ENCODE measurements at regions not wholly inside any gene's neighbourhood (a gene's known extent, or its start where the extent isn't known, plus 50 kb on each side); places are given as distances from the start of the nearest gene placed in this dataset.

DNA sequence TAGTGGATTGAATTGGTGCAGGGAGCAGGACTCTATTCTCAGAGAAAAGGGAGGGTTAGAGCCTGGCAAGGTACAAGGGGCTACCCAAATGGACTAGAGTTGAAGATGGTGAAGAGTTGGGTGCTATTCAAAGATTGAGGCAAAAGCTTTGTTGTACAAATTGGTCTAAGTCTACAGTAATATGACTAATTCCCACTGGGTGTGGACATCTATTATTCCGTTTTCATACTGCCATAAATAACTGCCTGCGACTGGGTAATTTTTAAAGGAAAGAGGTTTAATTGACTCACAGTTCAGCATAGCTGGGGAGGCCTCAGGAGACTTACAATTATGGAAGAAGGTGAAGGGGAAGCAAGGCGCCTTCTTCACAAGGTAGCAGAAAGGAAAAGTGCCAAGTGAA is 266.3 kb downstream of the TPBG start:
- no peak for DNase-seq

DNA sequence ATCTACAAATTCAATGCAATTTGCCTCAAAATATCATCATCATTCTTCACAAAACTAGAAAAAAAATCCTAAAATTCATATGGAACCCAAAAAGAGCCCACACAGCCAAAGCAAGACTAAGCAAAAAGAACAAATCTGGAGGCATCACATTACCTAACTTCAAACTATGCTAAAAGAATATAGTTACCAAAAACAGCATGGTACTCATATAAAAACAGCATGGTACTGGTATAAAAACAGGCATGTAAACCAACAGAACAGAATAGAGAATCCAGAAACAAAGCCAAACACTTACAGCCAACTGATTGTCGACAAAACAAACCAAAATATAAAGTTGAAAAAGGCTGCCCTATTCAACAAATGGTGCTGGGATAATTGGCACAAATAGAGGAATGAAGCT is 278.1 kb downstream of the TPBG start:
- H3K36me3 ChIP-seq (ENCODE audit: control insufficient read depth, insufficient read depth, low read length): no peaks in the 10 kb centered on the region
- no peak for DNase-seq
- H3K27me3 ChIP-seq (ENCODE audit: control insufficient read depth, insufficient read depth, low read length): no peaks in the 10 kb centered on the region
- 60% methylated on average over 1 of the region's 1 CpG for WGBS (ENCODE audit: insufficient coverage, low lambda C conversion rate)
- H3K9me3 ChIP-seq (ENCODE audit: control insufficient read depth, low read depth, low read length): no peaks in the 10 kb centered on the region
- H3K27ac ChIP-seq (ENCODE audit: low read length): no peak overlapping the region
- H3K4me1 ChIP-seq (ENCODE audit: control insufficient read depth, insufficient read depth, low read length): no peaks in the 10 kb centered on the region
- no peak overlapping the region for H3K4me3 ChIP-seq (ENCODE audit: low read length)

More for the DNA sequence above, 266.3 kb downstream of the TPBG start:
- no peaks in the 10 kb centered on the region for H3K4me1 ChIP-seq (ENCODE audit: control insufficient read depth, insufficient read depth, low read length)
- no peaks in the 10 kb centered on the region for H3K27me3 ChIP-seq (ENCODE audit: control insufficient read depth, insufficient read depth, low read length)
- no peak overlapping the region for H3K4me3 ChIP-seq (ENCODE audit: low read length)
- H3K36me3 ChIP-seq (ENCODE audit: control insufficient read depth, insufficient read depth, low read length): no peaks in the 10 kb centered on the region
- WGBS (ENCODE audit: insufficient coverage, low lambda C conversion rate): no CpG with 5 or more reads among the region's 3 CpGs
- H3K27ac ChIP-seq (ENCODE audit: low read length): no peak overlapping the region
- no peaks in the 10 kb centered on the region for H3K9me3 ChIP-seq (ENCODE audit: control insufficient read depth, low read depth, low read length)

DNA sequence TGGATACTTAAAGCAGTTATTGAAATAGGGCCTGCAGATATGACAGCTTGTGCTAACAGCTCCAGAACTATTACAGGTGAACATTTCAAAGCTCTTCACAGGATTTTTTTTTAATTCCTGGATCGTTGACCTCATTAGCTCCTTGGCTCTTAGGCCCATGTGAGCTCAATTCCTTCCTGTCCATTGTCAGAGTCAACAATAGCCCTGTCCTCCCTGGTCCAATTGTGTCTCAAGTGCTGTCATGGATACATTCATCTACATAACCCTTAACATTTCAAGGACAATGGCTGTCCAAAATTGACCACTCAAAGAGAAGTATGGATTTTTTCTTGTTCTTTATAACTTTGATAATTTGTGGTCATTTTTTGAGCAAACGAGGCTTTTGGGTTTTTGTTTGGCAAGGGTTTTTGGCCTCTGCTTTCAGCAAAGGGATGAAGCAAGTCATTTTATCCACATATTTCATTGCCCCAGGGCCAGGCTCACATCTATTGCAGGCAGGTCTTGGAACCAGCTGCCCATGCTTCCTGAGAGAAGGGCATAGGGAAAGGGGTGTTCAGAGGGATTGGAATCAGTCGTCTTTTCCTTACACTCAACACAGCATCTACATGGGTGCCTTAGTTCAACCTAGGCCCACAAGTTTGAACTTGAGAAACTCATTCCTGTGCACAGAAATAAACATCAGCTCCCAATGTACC is 282.1 kb downstream of the TPBG start:
- no CpG with 5 or more reads among the region's 3 CpGs for WGBS (ENCODE audit: insufficient coverage, low lambda C conversion rate)
- Histone ChIP-seq H3K9me3 (ENCODE audit: control insufficient read depth, low read depth, low read length) (no peaks in the 10 kb centered on the region), H3K4me3 (ENCODE audit: low read length) (no peak overlapping the region), H3K4me1 (ENCODE audit: control insufficient read depth, insufficient read depth, low read length) (no peaks in the 10 kb centered on the region), H3K27ac (ENCODE audit: low read length) (no peak overlapping the region), H3K36me3 (ENCODE audit: control insufficient read depth, insufficient read depth, low read length) (no peaks in the 10 kb centered on the region), H3K27me3 (ENCODE audit: control insufficient read depth, insufficient read depth, low read length) (no peaks in the 10 kb centered on the region)
- DNase-seq: no peak

DNA sequence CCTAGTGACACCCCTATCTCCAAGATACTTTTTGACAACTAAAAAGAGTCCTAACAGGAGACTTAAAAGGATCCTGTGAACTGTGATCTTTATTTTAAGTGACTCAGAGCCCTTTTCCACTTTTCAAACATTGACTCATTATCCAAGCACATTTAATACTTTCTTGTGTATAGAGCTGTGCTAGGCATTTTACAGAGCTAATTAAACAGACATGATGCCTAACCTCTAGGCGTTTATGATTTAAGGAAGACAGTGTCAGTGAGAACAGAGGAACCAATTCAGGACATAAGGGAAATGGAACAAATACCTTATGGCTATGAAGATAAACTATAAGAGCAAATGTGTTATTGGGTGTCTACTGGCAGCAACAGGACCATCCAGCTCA is 282.6 kb downstream of the TPBG start:
- H3K36me3 ChIP-seq (ENCODE audit: control insufficient read depth, insufficient read depth, low read length): no peaks in the 10 kb centered on the region
- WGBS (ENCODE audit: insufficient coverage, low lambda C conversion rate): no CpG with 5 or more reads among the region's 1 CpG
- H3K4me1 ChIP-seq (ENCODE audit: control insufficient read depth, insufficient read depth, low read length): no peaks in the 10 kb centered on the region
- H3K27ac ChIP-seq (ENCODE audit: low read length): no peak overlapping the region
- H3K4me3 ChIP-seq (ENCODE audit: low read length): no peak overlapping the region
- H3K27me3 ChIP-seq (ENCODE audit: control insufficient read depth, insufficient read depth, low read length): no peaks in the 10 kb centered on the region
- no peak for DNase-seq
- H3K9me3 ChIP-seq (ENCODE audit: control insufficient read depth, low read depth, low read length): no peaks in the 10 kb centered on the region

DNA sequence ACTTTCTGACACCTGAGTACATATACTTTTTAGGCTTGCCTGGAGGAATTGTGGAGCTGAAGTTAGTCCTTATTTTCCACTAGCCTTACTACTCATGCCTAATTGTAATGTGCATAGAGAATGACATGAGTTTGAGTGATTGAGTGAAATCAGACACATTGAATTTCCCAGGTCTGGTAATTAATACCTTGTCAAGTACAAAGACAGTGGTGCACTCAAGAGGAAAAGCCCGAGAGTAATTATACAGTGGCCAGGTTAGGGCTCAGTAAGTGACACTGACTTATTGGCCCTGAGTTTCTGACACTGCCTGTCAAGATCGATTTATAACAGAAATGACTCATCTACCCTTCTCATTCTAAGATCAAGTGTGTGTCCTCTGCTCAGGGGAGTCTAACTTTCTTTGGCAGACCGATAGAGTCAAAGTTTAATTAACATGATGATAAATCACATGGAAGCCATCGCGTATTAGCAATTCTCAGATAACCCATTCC is 288.3 kb downstream of the TPBG start:
- Histone ChIP-seq H3K9me3 (ENCODE audit: control insufficient read depth, low read depth, low read length) (no peaks in the 10 kb centered on the region), H3K27ac (ENCODE audit: low read length) (no peak overlapping the region), H3K4me1 (ENCODE audit: control insufficient read depth, insufficient read depth, low read length) (no peaks in the 10 kb centered on the region), H3K36me3 (ENCODE audit: control insufficient read depth, insufficient read depth, low read length) (no peaks in the 10 kb centered on the region), H3K4me3 (ENCODE audit: low read length) (no peak overlapping the region), H3K27me3 (ENCODE audit: control insufficient read depth, insufficient read depth, low read length) (no peaks in the 10 kb centered on the region)
- DNase-seq: no peak
- 100% methylated on average over 2 of the region's 5 CpGs for WGBS (ENCODE audit: insufficient coverage, low lambda C conversion rate)

DNA sequence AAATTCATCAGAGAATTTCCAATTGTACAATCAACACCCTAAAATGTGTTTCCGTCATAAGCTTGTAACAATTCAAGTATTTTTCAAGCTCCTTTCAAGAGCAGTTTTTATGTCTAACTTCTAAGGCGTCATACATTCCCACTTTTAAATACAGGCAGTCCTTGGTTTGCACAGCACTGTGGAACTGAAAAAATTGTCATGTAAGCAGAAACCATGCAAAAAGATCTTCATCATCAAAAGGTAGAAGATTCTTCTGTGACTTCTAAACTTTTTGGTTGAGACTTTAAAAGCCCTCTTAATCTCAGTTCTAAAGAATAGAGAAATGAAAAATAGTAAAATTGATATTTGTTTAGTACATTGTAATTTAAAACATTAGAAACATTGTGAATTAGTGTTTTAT is 315.6 kb downstream of the TPBG start:
- H3K9me3 ChIP-seq (ENCODE audit: control insufficient read depth, low read depth, low read length): no peaks in the 10 kb centered on the region
- no peaks in the 10 kb centered on the region for H3K36me3 ChIP-seq (ENCODE audit: control insufficient read depth, insufficient read depth, low read length)
- H3K27me3 ChIP-seq (ENCODE audit: control insufficient read depth, insufficient read depth, low read length): no peaks in the 10 kb centered on the region
- H3K4me1 ChIP-seq (ENCODE audit: control insufficient read depth, insufficient read depth, low read length): no peaks in the 10 kb centered on the region
- no peak overlapping the region for H3K4me3 ChIP-seq (ENCODE audit: low read length)
- H3K27ac ChIP-seq (ENCODE audit: low read length): no peak overlapping the region
- 100% methylated on average over 1 of the region's 2 CpGs for WGBS (ENCODE audit: insufficient coverage, low lambda C conversion rate)
- no peak for DNase-seq

DNA sequence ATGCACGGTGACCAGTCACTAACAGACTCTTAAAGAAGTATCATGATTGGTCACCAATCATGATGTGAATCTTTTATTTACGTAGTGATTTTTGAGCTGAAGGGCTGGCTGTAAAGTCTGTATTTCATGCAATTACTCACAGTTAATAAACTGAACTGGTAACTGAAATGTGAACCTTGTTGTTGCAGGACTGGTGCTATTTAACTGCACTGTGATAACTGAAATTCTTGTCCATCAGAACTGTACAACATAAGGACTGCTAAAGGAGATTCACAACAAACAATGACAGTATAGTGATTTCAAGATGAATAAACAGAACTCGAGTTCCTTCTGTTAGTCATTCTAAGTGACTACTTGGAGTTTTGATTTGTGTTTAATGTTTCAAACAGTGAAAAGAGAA is 316.6 kb downstream of the TPBG start:
- H3K36me3 ChIP-seq (ENCODE audit: control insufficient read depth, insufficient read depth, low read length): no peaks in the 10 kb centered on the region
- no peaks in the 10 kb centered on the region for H3K4me1 ChIP-seq (ENCODE audit: control insufficient read depth, insufficient read depth, low read length)
- WGBS (ENCODE audit: insufficient coverage, low lambda C conversion rate): 60% methylated on average over 2 of the region's 3 CpGs
- H3K27ac ChIP-seq (ENCODE audit: low read length): no peak overlapping the region
- H3K27me3 ChIP-seq (ENCODE audit: control insufficient read depth, insufficient read depth, low read length): no peaks in the 10 kb centered on the region
- DNase-seq: no peak
- H3K9me3 ChIP-seq (ENCODE audit: control insufficient read depth, low read depth, low read length): no peaks in the 10 kb centered on the region
- no peak overlapping the region for H3K4me3 ChIP-seq (ENCODE audit: low read length)

DNA sequence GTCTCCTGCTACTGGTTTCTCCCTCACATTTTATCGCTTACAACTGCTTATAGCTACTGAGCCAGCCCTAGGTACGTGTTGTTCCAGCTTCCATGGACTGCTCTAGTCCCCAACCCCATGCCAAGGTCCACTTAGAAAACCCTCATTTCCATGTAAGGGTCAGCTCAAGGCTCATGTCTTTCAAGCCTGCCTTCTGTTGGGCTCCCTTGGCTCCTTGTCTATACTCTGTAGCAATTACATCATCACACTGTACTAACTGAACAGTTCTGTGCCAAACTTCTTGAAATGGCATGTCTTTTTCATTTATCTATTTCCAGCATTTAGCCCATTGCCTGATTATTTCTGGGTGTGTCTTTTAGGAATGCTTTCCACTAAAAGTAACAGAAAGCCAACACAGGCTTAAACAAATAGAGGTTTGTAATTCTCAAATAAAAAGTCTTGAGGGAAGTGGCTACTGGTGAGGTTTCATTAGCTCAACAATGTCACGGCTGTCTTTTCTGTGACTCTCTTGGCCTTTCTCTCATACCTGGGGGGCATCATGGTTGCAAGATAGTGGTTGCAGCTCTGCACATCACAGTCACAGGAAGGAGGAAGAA is 317.6 kb downstream of the TPBG start:
- Histone ChIP-seq H3K4me1 (ENCODE audit: control insufficient read depth, insufficient read depth, low read length) (no peaks in the 10 kb centered on the region), H3K4me3 (ENCODE audit: low read length) (no peak overlapping the region), H3K9me3 (ENCODE audit: control insufficient read depth, low read depth, low read length) (no peaks in the 10 kb centered on the region), H3K27ac (ENCODE audit: low read length) (no peak overlapping the region), H3K27me3 (ENCODE audit: control insufficient read depth, insufficient read depth, low read length) (no peaks in the 10 kb centered on the region), H3K36me3 (ENCODE audit: control insufficient read depth, insufficient read depth, low read length) (no peaks in the 10 kb centered on the region)
- 100% methylated on average over 1 of the region's 3 CpGs for WGBS (ENCODE audit: insufficient coverage, low lambda C conversion rate)
- DNase-seq: no peak

DNA sequence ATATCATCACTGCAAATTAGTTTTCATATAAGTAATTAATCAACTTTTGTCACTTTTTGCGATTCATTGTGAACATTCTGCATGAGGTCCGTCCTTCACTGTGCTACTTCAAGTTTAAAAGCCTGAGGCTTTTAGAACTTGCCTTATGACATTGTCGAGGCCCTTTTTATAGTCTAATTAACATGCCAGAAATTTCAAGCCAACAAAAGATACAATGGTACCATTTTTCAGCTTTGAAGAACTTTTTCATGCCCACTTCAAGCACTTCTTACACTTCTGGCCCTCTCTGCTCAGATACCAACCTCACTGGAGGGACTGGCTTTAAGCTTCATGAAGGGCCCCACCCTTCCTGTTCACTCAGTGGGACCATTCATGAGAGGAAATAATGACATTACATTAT is 323.1 kb downstream of the TPBG start:
- no peaks in the 10 kb centered on the region for H3K27me3 ChIP-seq (ENCODE audit: control insufficient read depth, insufficient read depth, low read length)
- H3K9me3 ChIP-seq (ENCODE audit: control insufficient read depth, low read depth, low read length): no peaks in the 10 kb centered on the region
- no peaks in the 10 kb centered on the region for H3K36me3 ChIP-seq (ENCODE audit: control insufficient read depth, insufficient read depth, low read length)
- H3K27ac ChIP-seq (ENCODE audit: low read length): no peak overlapping the region
- 65% methylated on average over 2 of the region's 3 CpGs for WGBS (ENCODE audit: insufficient coverage, low lambda C conversion rate)
- no peak overlapping the region for H3K4me3 ChIP-seq (ENCODE audit: low read length)
- H3K4me1 ChIP-seq (ENCODE audit: control insufficient read depth, insufficient read depth, low read length): peaks cover under 1% of the 10 kb centered on the region
- DNase-seq: no peak

DNA sequence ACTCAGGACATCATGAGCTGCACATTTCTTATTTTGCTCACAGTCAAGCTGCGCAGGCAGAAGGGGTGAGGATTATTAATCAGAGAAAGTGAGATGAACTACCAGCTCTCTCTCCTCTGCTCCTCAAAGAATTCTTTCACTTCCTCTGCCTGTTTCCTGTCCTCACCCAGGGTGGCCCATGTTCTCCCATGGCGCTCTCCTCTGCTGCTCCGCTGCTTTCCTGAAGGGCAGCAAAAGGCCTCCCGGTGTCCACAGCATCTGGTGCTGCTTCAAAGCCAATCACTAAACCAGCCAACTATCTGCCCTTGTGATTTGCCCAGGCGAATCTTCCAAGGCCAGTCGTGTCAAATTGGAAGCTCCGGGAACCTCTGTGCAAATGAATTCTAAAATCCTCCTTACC is 324.2 kb downstream of the TPBG start:
- Histone ChIP-seq H3K4me3 (ENCODE audit: low read length) (no peak overlapping the region), H3K27ac (ENCODE audit: low read length) (no peak overlapping the region), H3K4me1 (ENCODE audit: control insufficient read depth, insufficient read depth, low read length) (peaks cover 4% of the 10 kb centered on the region), H3K36me3 (ENCODE audit: control insufficient read depth, insufficient read depth, low read length) (no peaks in the 10 kb centered on the region), H3K27me3 (ENCODE audit: control insufficient read depth, insufficient read depth, low read length) (no peaks in the 10 kb centered on the region), H3K9me3 (ENCODE audit: control insufficient read depth, low read depth, low read length) (no peaks in the 10 kb centered on the region)
- no peak for DNase-seq
- no CpG with 5 or more reads among the region's 7 CpGs for WGBS (ENCODE audit: insufficient coverage, low lambda C conversion rate)

DNA sequence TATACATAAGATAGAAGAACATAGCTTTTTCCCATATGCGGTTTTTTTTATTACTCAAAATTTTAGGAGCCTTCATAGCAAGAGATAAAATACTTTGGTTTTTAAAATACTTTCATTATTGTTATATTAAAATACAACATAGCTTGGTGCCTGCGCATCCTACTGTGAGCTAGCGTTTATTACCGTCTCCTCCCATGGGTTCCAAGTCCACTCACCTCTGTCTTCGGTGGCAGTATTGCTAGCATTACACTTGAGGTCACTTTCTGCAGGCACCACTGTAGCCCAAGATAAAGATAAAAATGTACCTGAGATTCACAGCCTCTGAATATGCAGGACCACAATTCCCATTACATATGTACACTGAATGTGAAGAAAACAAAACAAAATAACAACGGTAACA is 326.7 kb downstream of the TPBG start:
- Histone ChIP-seq H3K27me3 (ENCODE audit: control insufficient read depth, insufficient read depth, low read length) (no peaks in the 10 kb centered on the region), H3K4me3 (ENCODE audit: low read length) (no peak overlapping the region), H3K9me3 (ENCODE audit: control insufficient read depth, low read depth, low read length) (no peaks in the 10 kb centered on the region), H3K4me1 (ENCODE audit: control insufficient read depth, insufficient read depth, low read length) (peaks cover 4% of the 10 kb centered on the region), H3K36me3 (ENCODE audit: control insufficient read depth, insufficient read depth, low read length) (no peaks in the 10 kb centered on the region), H3K27ac (ENCODE audit: low read length) (no peak overlapping the region)
- 87% methylated on average over 3 of the region's 6 CpGs for whole genome bisulfite sequencing (ENCODE audit: insufficient coverage, low lambda C conversion rate)
- DNase-seq: peak; percentile 3 to 5
